NCI-H1436 (cell line): ENCODE measurements at regions not wholly inside any gene's neighbourhood (a gene's known extent, or its start where the extent isn't known, plus 50 kb on each side); places are given as distances from the start of the nearest gene placed in this dataset.

Experiments used
- DNase-seq: peaks from one replicate; lab custom pipeline; 2025; lab: John Stamatoyannopoulos, UW

- no peak for DNase-seq
Observed at GRCh38 chr16:55169780-55170179, 154.2 kb upstream of the IRX6 start.

- DNase-seq = no peak
Observed at GRCh38 chr16:55171241-55171640, 152.8 kb upstream of the IRX6 start.

GRCh38 chr16:55175389-55175788 lies 148.6 kb upstream of the IRX6 start:
- DNase-seq = no peak

- no peak for DNase-seq
Observed at GRCh38 chr16:55176901-55177300, 147.1 kb upstream of the IRX6 start.

GRCh38 chr16:55179411-55179810 lies 144.6 kb upstream of the IRX6 start:
- DNase-seq = no peak

GRCh38 chr16:55179852-55180585 lies 144.0 kb upstream of the IRX6 start:
- DNase-seq = peak; percentile 45

- no peak for DNase-seq
Observed at GRCh38 chr16:55184052-55184451, 140.0 kb upstream of the IRX6 start.

GRCh38 chr16:55184619-55185018 lies 139.4 kb upstream of the IRX6 start:
- no peak for DNase-seq

- DNase-seq = peak; percentile 9
Observed at GRCh38 chr16:55189224-55189623, 134.8 kb upstream of the IRX6 start.

- DNase-seq = no peak
Observed at GRCh38 chr16:55189682-55190636, 134.0 kb upstream of the IRX6 start.

GRCh38 chr16:55192734-55193133 lies 131.3 kb upstream of the IRX6 start:
- no peak for DNase-seq

- DNase-seq = no peak
Observed at GRCh38 chr16:55203570-55203969, 120.4 kb upstream of the IRX6 start.

- no peak for DNase-seq
Observed at GRCh38 chr16:55204069-55204468, 119.9 kb upstream of the IRX6 start.

- DNase-seq = no peak
Observed at GRCh38 chr16:55204923-55205322, 119.1 kb upstream of the IRX6 start.

GRCh38 chr16:55207693-55208428 lies 116.1 kb upstream of the IRX6 start:
- DNase-seq = no peak

GRCh38 chr16:55209626-55210025 lies 114.4 kb upstream of the IRX6 start:
- no peak for DNase-seq

GRCh38 chr16:55212791-55213190 lies 111.2 kb upstream of the IRX6 start:
- no peak for DNase-seq

GRCh38 chr16:55214412-55214811 lies 109.6 kb upstream of the IRX6 start:
- no peak for DNase-seq

GRCh38 chr16:55214974-55215494 lies 109.0 kb upstream of the IRX6 start:
- no peak for DNase-seq

- no peak for DNase-seq
Observed at GRCh38 chr16:55217392-55217791, 106.6 kb upstream of the IRX6 start.

GRCh38 chr16:55221836-55222235 lies 102.2 kb upstream of the IRX6 start:
- no peak for DNase-seq

GRCh38 chr16:55222486-55222885 lies 101.5 kb upstream of the IRX6 start:
- DNase-seq = no peak
